ENCODE measurements at regions not wholly inside any gene's neighbourhood (a gene's known extent, or its start where the extent isn't known, plus 50 kb on each side); places are given as distances from the start of the nearest gene placed in this dataset.
A peak's percentile ranks its signal among the peaks of the same experiment; 100 is the strongest.

GRCh38 chr15:94001255-94001801, 230.0 kb upstream of the MCTP2 start:
- DNase-seq = no peak

- DNase-seq = no peak
Observed at GRCh38 chr15:94000606-94001005, 230.8 kb upstream of the MCTP2 start.

DNA sequence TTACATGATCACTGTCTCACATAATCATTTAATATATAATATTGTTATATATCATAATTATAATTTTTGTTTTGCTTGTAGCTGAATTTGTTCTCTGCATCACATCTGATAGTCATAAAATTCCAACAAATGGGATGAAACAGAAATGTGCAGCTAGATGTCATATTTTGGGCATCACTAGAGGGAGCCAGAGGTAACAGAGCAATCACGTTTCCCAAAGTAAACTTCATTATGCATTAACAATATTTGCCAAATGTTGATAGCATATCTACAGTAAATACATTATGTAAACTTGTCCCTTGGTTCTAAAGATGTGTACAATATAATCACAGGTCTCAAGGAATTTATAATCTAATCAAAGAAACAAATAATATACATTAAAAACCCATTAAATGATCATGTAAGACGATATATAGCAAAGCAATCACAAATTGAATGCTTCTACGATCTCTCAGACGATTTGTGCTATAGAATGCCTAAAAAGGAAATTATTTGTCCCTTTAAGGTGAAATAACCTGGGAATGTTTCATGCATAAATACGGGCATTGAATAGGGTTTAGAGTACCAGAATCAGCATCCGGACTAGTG, 234.2 kb upstream of the MCTP2 start:
- peak; percentile 8 for DNase-seq

GRCh38 chr15:93989440-93989998, 241.8 kb upstream of the MCTP2 start:
- no peak for DNase-seq

- DNase-seq = no peak
Observed at GRCh38 chr15:93987068-93987467, 244.3 kb upstream of the MCTP2 start.

GRCh38 chr15:93986400-93986984, 244.9 kb upstream of the MCTP2 start:
- no peak for DNase-seq

DNA sequence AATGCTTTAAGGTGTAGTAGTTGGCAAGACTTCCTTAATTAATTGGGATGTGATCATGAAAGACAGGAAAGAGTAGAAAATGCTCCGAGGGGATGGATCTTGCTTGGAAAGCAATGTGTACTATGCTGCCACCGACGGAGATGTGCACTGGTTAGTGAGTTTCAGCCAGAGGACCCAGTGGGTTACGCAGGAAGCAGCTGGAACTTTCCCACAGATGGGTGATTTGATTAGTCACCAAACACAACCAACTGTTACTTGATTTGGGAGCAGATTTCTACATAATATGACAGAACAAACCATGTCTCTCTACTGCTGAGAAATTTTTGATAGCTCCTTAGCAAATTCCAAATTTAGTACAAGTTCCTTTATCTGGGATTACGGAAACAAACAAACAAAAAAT, 245.4 kb upstream of the MCTP2 start:
- no peak for DNase-seq

GRCh38 chr15:93985176-93985575, 246.2 kb upstream of the MCTP2 start:
- no peak for DNase-seq

DNA sequence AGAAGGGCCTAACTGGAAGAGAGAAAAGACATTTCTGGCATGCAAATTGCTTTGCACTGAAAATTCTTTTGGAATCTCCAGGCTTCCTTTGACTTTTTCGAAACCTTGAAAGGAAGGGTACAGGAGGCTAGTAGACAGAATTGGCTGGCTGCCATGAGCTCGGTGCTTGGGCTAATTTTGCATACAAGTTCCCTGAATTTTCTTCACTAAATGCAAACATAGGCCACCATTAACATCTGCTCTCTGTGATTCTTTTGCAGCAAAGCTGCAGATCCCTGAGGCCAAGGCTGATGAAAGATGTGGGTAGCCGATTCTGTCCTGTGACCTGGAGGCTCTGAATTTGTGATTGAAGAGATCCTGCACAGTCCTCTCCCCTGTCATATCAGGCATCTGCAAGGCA, 247.8 kb upstream of the MCTP2 start:
- no peak for DNase-seq

DNA sequence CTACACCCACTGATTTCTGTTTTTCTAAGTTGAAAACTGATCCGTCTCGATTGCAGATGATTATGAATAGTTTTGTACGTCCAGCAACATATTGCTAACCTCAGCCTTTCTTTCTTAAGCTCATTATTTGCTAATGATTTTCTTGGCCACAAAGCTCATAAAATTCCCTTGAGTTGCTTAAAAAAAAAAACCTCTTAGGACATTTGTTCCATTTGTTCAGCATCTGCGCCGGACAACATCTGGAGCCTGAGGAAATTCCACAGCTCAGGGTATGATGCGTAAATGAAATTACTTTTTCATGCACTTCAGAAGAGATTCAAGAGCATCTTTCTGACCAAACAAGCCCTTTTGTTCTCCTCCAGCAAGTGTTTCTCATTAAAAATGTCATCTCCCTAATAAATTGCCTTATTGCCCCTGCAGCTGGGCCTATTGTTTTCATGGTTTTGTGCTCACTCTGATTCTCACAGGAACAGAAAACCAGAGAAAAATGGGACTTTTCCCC, 249.1 kb upstream of the MCTP2 start:
- no peak for DNase-seq

GRCh38 chr15:93981706-93982105, 249.7 kb upstream of the MCTP2 start:
- DNase-seq = no peak

DNA sequence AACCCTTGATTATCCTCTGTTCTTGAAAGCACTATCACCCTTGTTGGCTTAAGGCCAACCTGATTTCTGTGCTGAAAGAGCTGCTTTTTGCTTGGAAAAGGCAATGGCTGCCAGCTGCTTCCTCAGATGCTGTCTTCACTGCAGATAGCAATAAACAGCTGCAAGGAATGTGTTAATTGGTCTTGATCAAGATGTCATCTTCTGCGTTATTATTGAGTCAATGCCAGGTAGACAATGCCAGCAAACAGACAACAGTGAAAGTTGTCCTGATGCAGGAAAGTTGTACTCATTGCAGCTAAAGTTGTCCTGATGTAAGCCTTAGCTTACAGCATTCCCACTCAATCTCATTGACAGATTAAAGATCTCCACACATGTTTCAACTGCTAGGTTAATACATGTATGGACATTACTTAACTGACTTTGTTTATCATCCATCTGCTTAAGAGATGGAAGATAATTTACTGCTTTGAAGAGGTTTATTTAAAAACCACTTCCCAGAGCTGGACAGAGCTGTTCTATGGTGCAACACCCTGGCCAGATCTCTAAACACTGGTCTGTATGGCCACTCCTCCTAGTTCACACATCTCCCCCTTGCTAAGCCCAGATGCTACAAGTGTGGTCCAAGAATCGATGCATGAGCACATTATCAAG, 251.0 kb upstream of the MCTP2 start:
- DNase-seq = no peak

DNA sequence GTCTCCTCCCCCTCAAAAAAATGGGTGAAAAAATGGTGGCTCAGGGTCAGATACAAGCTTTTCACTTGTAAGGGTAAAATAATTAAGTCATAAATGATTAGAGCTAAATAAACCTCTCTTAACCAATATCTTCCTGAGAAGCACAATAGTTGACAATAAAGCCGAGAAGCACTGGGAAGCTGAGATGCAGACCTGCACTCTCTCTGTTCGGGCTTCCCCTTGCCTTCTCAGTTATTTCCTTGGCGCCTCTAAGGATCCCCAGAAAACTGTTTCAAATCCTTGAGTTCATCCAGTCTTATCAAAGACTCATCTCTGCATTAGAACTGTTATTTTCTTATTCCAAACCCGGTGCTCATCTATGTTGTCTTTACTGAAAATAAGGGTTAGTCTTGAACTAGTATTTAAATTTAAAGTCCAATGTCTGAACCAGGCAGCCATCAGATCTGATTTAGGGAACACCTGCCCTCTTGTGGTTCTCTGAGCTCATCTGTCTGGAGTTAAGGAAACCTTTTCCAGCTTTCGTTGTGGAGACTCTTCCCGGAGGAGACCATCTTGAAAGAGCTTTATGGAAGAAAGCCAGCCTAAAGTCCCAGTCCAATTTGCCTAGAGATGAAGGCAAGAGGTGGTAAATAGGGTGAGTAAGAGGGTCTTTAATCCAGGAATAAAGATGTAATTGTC, 256.4 kb upstream of the MCTP2 start:
- DNase-seq = peak; percentile 60

GRCh38 chr15:93973287-93973686, 258.1 kb upstream of the MCTP2 start:
- DNase-seq = no peak

- DNase-seq = no peak
Observed at GRCh38 chr15:93968773-93969172, 262.6 kb upstream of the MCTP2 start.

DNA sequence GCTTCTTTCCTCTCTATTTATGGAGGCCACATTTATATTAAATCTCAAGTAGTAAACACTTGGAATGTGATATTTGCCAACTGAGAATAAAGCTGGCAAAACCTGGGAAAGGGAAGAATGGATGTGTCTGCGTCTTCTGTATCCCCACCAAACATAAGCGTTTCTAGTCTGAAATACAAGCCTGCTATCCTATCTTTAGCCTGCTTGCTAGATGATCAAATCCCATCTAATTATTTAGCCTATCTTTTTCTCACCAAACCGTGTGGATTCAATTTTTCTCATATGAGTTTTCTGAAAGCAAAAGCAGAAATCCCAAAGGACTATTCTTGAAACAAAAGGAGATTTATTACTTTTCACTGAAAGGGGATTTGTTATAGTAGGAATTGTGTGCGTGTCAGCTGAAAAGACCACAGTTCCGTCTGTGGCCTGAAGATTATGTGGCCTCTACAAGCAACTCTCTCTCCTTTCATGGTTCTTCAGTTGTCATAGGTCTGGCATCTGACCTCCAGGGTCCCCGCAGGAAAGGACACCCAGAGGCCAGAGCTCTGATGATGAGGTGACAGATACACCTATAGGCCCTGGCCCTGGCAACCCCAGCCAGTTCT, 266.0 kb upstream of the MCTP2 start:
- no peak for DNase-seq

- DNase-seq = peak; percentile 35
Observed at GRCh38 chr15:93954985-93955571, 276.3 kb upstream of the MCTP2 start.

GRCh38 chr15:93948726-93949125, 282.6 kb upstream of the MCTP2 start:
- DNase-seq = peak; percentile 43

GRCh38 chr15:93943586-93943985, 287.8 kb upstream of the MCTP2 start:
- peak; percentile 27 for DNase-seq

DNA sequence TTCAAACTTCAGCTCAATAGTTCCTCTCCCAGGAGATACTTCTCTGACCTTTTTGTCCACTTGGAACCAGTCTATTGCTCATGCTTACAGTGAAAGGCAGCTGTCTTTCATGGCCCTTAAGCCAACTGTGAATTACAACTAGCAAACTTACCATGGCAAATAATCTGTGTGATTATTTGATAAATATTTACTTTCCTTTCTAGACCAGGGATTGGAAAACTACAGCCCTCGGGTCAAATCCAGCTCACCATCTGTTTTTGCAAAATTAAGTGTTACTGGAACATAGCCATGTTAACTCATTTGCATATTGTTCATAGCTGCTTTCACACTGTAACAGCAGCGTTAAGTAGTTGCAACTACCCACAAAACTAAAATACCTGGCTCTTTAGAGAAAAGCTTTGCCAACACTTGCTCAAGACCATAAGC, 289.1 kb upstream of the MCTP2 start:
- DNase-seq = peak; percentile 46

DNA sequence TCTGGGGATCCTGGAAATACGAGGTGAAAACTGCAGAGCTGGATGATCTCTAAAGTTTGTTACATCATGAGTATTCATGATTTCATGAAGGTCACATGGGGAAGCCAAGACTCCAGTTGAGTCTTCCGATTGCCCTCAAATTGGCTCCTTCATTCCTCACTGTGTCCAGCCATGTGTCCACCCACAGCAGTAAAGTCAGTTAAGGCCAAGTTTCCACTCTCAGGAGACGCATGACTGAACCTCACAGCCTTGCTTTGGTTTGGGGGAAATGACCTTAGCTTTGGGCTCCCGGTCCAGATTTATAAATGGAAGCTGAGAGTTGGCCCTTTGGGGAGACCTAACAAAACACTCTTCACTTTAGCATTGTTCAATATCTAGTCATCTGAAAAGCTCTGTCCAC, 289.7 kb upstream of the MCTP2 start:
- no peak for DNase-seq

GRCh38 chr15:93940226-93940625, 291.1 kb upstream of the MCTP2 start:
- no peak for DNase-seq
